NT2/D1 (cell line): ENCODE measurements at regions not wholly inside any gene's neighbourhood (a gene's known extent, or its start where the extent isn't known, plus 50 kb on each side); places are given as distances from the start of the nearest gene placed in this dataset.

Experiments used
- SUZ12 ChIP-seq: IDR thresholded peaks from 2 replicates; pipeline ENCODE4 v1.6.1; 2011; ENCODE audit not compliant: insufficient read length, insufficient read depth; ENCODE audit errors: extremely low read depth
- YY1 ChIP-seq: IDR thresholded peaks from 2 replicates; pipeline ENCODE4 v1.6.1; 2011; ENCODE audit not compliant: insufficient read length, insufficient read depth
- ZNF274 ChIP-seq: IDR thresholded peaks from 2 replicates; pipeline ENCODE4 v1.6.1; 2011; ENCODE audit warnings: mild to moderate bottlenecking, low read depth, low read length

DNA sequence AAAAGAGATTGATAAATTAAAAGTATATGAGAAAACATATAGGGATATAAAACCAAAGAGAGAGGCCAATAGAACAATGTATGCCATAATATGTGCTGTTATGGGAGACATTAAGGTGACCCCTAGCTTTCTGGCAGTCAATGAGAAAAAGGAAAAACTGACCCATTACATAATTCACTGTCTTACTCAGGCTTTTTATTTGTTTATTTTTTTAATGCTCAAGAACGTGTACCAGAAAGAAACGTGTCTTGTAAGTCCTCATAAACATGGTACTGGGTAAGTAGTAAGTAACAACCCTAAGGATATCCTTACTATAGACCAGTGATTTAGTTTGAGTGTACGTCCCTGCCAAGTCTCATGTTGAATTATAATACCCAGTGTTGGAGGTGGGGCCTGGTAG, 160.8 kb upstream of the PHACTR1 start:
- TF ChIP-seq YY1 (no peak), SUZ12 (no peak), ZNF274 (no peak)
